ENCODE measurements at regions not wholly inside any gene's neighbourhood (a gene's known extent, or its start where the extent isn't known, plus 50 kb on each side); places are given as distances from the start of the nearest gene placed in this dataset.
"Not testable (repeated sequence)": the region's sequence is repeated elsewhere in the genome, so short reads cannot be mapped to it uniquely, and the experiment has no call there.

DNA sequence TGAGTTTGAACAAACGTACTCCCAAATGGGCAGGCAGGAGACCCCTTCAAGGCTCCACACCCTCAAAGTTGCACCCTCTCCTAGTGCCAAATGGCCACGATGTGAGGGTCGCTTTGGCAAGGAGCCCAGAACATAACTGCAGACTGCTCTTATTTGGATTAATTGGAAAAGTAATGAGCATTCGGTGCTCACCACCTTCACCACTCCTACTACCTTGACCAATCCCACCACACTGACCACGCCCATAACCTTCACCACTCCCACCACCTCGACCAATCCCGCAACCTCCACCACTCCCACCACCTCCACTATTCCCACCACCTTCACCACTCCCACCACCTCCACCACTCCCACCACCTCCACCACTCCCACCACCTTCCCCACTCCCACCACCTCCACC is 94.7 kb upstream of the PAX2 start:
- WGBS (ENCODE audit: insufficient coverage), result 95% methylated on average over 4 of the region's 7 CpGs
- H3K27me3 ChIP-seq (ENCODE audit: control insufficient read depth in 2 of 2, insufficient read depth in 2 of 2, low read length in 2 of 2), result peaks cover 42 to 52% of the 10 kb centered on the region in 2 donors
- no peak overlapping the region for H3K27ac Mint-ChIP-seq
- peaks cover 1 to 5% of the 10 kb centered on the region in 2 donors for H3K36me3 Mint-ChIP-seq
- no peak overlapping the region for H3K27ac ChIP-seq (ENCODE audit: low read depth in 1 of 2, low read length in 2 of 2)
- no peak overlapping the region for H3K4me3 Mint-ChIP-seq
- DNase-seq, result no peak
- no peak overlapping the region for H3K4me3 ChIP-seq (replicated peaks in 1 of 3; ENCODE audit: low read depth in 2 of 3, low read length in 3 of 3)
- H2AFZ ChIP-seq (ENCODE audit: insufficient read depth, low read depth, low read length, poor library complexity, severe bottlenecking), result no peak overlapping the region
- H3K79me2 ChIP-seq (ENCODE audit: insufficient read depth, low read length), result no peaks in the 10 kb centered on the region
- peaks cover 2% of the 10 kb centered on the region in 2 donors for H3K4me1 ChIP-seq (ENCODE audit: control insufficient read depth in 1 of 2, insufficient read depth in 2 of 2, low read length in 2 of 2)
- H3K9me3 ChIP-seq (replicated peaks in 1 of 2; ENCODE audit: control insufficient read depth in 1 of 2, insufficient read depth in 1 of 2, low read length in 2 of 2), result peaks cover 1 to 3% of the 10 kb centered on the region in 2 donors
- H3K4me2 ChIP-seq (replicated peaks; ENCODE audit: extremely low read depth, low read length, poor library complexity, severe bottlenecking), result no peak overlapping the region
- peaks cover 0 to 18% (median 7%) of the 10 kb centered on the region in 7 donors for H3K9me3 Mint-ChIP-seq
- no peaks in the 10 kb centered on the region for H3K36me3 ChIP-seq (replicated peaks in 1 of 2; ENCODE audit: control insufficient read depth in 1 of 2, insufficient read depth in 2 of 2, low read length in 2 of 2)
- intact Hi-C loops (cut with micrococcal nuclease), result no loop called here
- no peak overlapping the region for H3K9ac ChIP-seq (ENCODE audit: insufficient read depth, low read length, poor library complexity, severe bottlenecking)
- H3K4me1 Mint-ChIP-seq, result peaks cover 15% of the 10 kb centered on the region
- H3K27me3 Mint-ChIP-seq (ENCODE audit: low read depth in 3 of 3), result peaks cover 51 to 76% (median 63%) of the 10 kb centered on the region in 3 donors
- no peaks in the 10 kb centered on the region for H4K20me1 ChIP-seq (ENCODE audit: insufficient read depth, low read length)
- TF ChIP-seq, protein P1, sequence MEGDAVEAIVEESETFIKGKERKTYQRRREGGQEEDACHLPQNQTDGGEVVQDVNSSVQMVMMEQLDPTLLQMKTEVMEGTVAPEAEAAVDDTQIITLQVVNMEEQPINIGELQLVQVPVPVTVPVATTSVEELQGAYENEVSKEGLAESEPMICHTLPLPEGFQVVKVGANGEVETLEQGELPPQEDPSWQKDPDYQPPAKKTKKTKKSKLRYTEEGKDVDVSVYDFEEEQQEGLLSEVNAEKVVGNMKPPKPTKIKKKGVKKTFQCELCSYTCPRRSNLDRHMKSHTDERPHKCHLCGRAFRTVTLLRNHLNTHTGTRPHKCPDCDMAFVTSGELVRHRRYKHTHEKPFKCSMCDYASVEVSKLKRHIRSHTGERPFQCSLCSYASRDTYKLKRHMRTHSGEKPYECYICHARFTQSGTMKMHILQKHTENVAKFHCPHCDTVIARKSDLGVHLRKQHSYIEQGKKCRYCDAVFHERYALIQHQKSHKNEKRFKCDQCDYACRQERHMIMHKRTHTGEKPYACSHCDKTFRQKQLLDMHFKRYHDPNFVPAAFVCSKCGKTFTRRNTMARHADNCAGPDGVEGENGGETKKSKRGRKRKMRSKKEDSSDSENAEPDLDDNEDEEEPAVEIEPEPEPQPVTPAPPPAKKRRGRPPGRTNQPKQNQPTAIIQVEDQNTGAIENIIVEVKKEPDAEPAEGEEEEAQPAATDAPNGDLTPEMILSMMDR (IDR thresholded peaks at IDR 0.05), result no peak

GRCh38 chr10:100651099-100651498 is 94.3 kb upstream of the PAX2 start:
- 93% methylated on average over 2 of the region's 3 CpGs for WGBS (ENCODE audit: insufficient coverage)
- H3K36me3 ChIP-seq (replicated peaks in 1 of 2; ENCODE audit: control insufficient read depth in 1 of 2, insufficient read depth in 2 of 2, low read length in 2 of 2); H4K20me1 ChIP-seq (ENCODE audit: insufficient read depth, low read length); H3K36me3 Mint-ChIP-seq; H3K27ac ChIP-seq (ENCODE audit: low read depth in 1 of 2, low read length in 2 of 2); H3K4me2 ChIP-seq (replicated peaks; ENCODE audit: extremely low read depth, low read length, poor library complexity, severe bottlenecking); H3K4me3 Mint-ChIP-seq; H3K9ac ChIP-seq (ENCODE audit: insufficient read depth, low read length, poor library complexity, severe bottlenecking); H2AFZ ChIP-seq (ENCODE audit: insufficient read depth, low read depth, low read length, poor library complexity, severe bottlenecking); H3K4me1 ChIP-seq (ENCODE audit: control insufficient read depth in 1 of 2, insufficient read depth in 2 of 2, low read length in 2 of 2); H3K4me3 ChIP-seq (replicated peaks in 1 of 3; ENCODE audit: low read depth in 2 of 3, low read length in 3 of 3); intact Hi-C loops (cut with micrococcal nuclease); DNase-seq; H3K9me3 ChIP-seq (replicated peaks in 1 of 2; ENCODE audit: control insufficient read depth in 1 of 2, insufficient read depth in 1 of 2, low read length in 2 of 2); H3K79me2 ChIP-seq (ENCODE audit: insufficient read depth, low read length); H3K27ac Mint-ChIP-seq: not testable (repeated sequence)
- peaks cover 19% of the 10 kb centered on the region for H3K4me1 Mint-ChIP-seq
- H3K9me3 Mint-ChIP-seq, result peaks cover 0 to 22% (median 12%) of the 10 kb centered on the region in 7 donors
- peaks cover 45 to 53% of the 10 kb centered on the region in 2 donors for H3K27me3 ChIP-seq (ENCODE audit: control insufficient read depth in 2 of 2, insufficient read depth in 2 of 2, low read length in 2 of 2)
- H3K27me3 Mint-ChIP-seq (ENCODE audit: low read depth in 3 of 3), result peaks cover 53 to 76% (median 63%) of the 10 kb centered on the region in 3 donors
